ENCODE measurements at regions not wholly inside any gene's neighbourhood (a gene's known extent, or its start where the extent isn't known, plus 50 kb on each side); places are given as distances from the start of the nearest gene placed in this dataset.

DNA sequence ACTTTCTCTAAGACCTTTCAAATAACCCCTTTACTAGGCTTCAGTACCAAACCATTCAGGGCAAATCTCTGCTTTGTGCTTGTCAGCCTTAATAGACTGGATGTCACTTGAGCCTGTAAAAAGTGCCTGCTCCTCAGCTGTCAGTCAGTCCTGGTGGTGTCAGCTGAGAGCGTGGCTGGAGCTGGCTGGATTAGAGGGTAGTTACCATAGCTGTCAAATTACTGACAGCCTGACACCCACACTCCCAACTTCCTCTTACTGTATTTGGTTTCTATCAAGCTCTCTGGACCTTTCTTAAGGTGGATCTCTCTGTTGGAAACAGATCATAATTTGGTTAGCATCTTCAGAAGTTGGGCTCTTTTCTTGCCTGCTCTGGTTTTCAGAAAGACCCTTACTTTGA is 371.4 kb upstream of the ATP5MC3 start:
- ATAC-seq, result no peak
- no peak for DNase-seq (ENCODE audit: missing footprints)
- intact Hi-C loops (cut with DNase I), result no loop called here

- DNase-seq (ENCODE audit: missing footprints) (no peak), ATAC-seq (no peak)
- intact Hi-C loops (cut with DNase I), result no loop called here
Observed at GRCh38 chr2:175540421-175540820, 358.9 kb upstream of the ATP5MC3 start.

DNA sequence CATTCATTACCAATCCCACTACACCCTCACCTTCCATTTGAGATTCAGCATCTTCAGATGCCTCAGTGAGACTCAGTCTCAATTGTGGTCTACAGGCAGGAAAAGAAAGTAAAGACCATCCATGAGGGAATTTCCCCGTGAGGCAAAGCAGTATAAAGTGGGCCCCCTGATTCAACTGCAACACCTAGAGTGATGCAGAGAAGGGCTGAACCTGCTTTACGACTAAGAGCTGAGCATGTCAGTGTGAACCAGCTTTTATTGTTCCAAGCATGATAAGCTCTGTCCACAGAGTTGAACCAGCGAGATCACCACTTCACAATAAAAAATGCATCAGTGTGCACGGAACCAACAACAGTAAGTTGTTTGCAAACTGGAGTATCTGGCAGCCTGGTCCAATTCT is 357.6 kb upstream of the ATP5MC3 start:
- DNase-seq (ENCODE audit: missing footprints), result no peak
- ATAC-seq, result no peak
- intact Hi-C loops (cut with DNase I), result no loop called here

DNA sequence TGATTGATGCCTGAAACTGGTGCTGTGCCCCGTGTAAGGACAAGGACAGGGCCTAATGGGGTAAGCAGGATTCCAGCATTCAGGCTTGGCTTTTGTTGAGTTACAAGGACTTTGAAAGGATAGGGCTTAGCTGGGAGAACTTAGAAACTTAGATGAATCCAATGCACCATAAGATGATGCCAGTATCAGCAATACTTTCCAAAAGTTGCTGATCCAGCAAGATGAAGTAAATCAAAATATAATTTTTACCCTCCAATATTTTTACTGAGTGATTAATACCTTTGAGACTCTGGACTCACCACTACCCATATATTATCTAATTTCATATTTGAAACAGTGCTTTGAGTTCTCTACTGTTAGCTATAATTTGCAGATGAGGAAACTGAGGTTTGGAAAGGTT is 354.5 kb upstream of the ATP5MC3 start:
- DNase-seq (ENCODE audit: missing footprints) (no peak), ATAC-seq (no peak)
- intact Hi-C loops (cut with DNase I), result no loop called here

GRCh38 chr2:175535631-175536030 is 354.1 kb upstream of the ATP5MC3 start:
- intact Hi-C loops (cut with DNase I), result no loop called here
- no peak for DNase-seq (ENCODE audit: missing footprints)
- no peak for ATAC-seq

DNA sequence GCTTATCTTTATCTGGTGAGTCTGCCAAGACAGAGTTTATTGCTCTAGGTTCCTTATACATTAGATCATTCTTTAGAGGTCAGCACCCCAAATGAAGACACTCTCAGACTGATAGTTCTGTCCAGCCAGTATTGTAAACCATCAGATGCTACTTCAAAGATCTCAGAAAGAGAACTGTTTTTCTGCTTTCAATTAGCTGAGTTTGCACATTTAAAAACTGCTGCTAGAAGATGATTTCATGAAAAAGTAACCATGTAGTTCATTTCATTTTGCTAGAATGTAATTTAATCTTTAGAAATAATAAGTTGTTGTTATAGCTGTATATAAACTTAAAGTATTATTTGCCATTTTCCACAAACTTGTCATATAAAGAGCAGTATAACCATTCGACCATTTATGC is 344.5 kb upstream of the ATP5MC3 start:
- ATAC-seq (no peak), DNase-seq (ENCODE audit: missing footprints) (no peak)
- intact Hi-C loops (cut with DNase I), result no loop called here

GRCh38 chr2:175523001-175523400 is 341.5 kb upstream of the ATP5MC3 start:
- no peak for ATAC-seq
- DNase-seq (ENCODE audit: missing footprints), result no peak
- intact Hi-C loops (cut with DNase I), result no loop called here

- ATAC-seq (no peak), DNase-seq (ENCODE audit: missing footprints) (no peak)
- intact Hi-C loops (cut with DNase I), result no loop called here
Observed at GRCh38 chr2:175518206-175518605, 336.7 kb upstream of the ATP5MC3 start.

- intact Hi-C loops (cut with DNase I), result no loop called here
- DNase-seq (ENCODE audit: missing footprints) (no peak), ATAC-seq (no peak)
Observed at GRCh38 chr2:175516555-175516954, 335.0 kb upstream of the ATP5MC3 start.

DNA sequence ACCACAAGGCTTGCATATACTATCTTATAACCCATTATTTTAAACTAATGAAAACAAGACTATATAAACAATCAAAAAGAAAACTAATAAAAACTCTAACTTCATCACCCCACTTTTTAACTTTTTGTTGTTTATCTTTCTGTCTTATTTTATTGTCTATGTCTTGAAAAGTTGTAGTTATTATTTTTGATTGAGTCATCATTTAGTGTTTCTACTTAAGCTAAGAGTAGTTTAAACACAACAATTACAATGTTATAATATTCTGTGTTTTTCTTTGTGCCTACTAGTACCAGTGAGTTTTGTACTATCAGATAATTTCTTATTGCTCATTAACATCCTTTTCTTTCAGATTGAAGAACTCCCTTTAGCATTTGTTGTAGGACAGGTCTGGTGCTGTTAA is 318.7 kb upstream of the ATP5MC3 start:
- intact Hi-C loops (cut with DNase I), result no loop called here
- DNase-seq (ENCODE audit: missing footprints) (no peak), ATAC-seq (no peak)

DNA sequence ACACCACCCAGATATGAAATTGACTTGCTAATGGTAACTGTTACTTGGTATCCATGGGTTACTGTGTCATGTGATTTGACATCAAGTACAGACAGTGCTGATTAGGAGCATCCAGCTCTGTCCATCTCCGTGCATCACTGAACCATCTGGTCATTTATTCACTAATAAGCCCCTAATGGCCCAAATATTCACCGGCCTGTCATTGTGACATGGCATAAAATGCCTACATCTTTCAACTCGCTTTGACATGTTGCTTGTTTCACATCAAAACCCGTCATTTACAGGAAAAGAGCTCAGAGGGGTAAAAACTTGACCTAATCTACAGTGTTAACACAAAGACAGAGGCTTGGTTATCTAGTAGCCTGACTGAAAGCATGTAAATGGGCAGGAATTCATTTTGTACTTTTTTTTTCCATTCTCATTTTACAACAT is 308.9 kb upstream of the ATP5MC3 start:
- intact Hi-C loops (cut with DNase I), result no loop called here
- ATAC-seq (no peak), DNase-seq (ENCODE audit: missing footprints) (no peak)

- no peak for DNase-seq (ENCODE audit: missing footprints)
- no peak for ATAC-seq
- intact Hi-C loops (cut with DNase I), result no loop called here
Observed at GRCh38 chr2:175478096-175478768, 296.7 kb upstream of the ATP5MC3 start.

- DNase-seq (ENCODE audit: missing footprints) (peak; percentile 74), ATAC-seq (peak; percentile 50)
- intact Hi-C loops (cut with DNase I), result no loop called here
Observed at GRCh38 chr2:175476948-175477347, 295.4 kb upstream of the ATP5MC3 start.

- ATAC-seq (peak; percentile 46), DNase-seq (ENCODE audit: missing footprints) (no peak)
- intact Hi-C loops (cut with DNase I), result no loop called here
Observed at GRCh38 chr2:175476374-175476773, 294.9 kb upstream of the ATP5MC3 start.

GRCh38 chr2:175475130-175475529 is 293.6 kb upstream of the ATP5MC3 start:
- intact Hi-C loops (cut with DNase I), result no loop called here
- no peak for ATAC-seq
- DNase-seq (ENCODE audit: missing footprints), result no peak

- ATAC-seq, result no peak
- intact Hi-C loops (cut with DNase I), result no loop called here
- DNase-seq (ENCODE audit: missing footprints), result no peak
Observed at GRCh38 chr2:175468431-175469098, 287.1 kb upstream of the ATP5MC3 start.

DNA sequence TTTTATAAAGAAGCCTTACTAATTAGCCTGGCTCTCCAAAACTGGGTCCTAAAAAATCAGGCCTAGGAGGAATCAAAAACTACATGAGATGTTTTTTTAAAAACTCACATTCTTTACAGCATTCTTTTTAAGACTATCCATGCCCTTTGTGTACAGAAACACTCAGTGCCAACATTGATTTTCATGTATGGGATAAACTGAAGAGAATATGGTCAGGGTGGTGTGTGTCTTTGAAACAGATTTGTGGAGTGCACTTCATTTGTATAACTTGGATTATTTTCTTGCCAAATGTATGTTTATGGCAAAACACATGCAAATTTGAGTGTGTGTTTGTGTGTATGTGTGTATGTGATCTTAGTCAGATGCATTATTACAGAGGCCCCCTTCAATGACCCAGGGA is 283.6 kb upstream of the ATP5MC3 start:
- DNase-seq (ENCODE audit: missing footprints) (no peak), ATAC-seq (no peak)
- intact Hi-C loops (cut with DNase I), result no loop called here

DNA sequence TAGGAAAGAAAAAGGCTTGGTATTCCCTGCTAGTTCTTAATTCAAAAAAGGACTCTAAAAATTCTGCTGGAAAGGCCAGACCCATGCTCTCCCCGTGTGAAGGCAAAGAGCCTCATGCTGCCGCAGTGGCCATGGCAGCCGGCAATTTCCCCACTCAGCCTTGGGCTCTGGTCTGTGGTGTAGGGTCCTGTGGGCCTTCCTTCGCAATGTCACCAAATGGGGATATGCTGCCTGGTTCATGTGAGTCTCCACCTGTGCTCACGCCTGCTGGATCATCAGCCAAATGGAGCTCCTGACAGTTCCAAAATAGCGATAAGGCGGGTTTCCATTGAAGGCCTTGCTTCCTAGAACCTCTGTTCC is 282.8 kb upstream of the ATP5MC3 start:
- no peak for ATAC-seq
- intact Hi-C loops (cut with DNase I), result no loop called here
- no peak for DNase-seq (ENCODE audit: missing footprints)

DNA sequence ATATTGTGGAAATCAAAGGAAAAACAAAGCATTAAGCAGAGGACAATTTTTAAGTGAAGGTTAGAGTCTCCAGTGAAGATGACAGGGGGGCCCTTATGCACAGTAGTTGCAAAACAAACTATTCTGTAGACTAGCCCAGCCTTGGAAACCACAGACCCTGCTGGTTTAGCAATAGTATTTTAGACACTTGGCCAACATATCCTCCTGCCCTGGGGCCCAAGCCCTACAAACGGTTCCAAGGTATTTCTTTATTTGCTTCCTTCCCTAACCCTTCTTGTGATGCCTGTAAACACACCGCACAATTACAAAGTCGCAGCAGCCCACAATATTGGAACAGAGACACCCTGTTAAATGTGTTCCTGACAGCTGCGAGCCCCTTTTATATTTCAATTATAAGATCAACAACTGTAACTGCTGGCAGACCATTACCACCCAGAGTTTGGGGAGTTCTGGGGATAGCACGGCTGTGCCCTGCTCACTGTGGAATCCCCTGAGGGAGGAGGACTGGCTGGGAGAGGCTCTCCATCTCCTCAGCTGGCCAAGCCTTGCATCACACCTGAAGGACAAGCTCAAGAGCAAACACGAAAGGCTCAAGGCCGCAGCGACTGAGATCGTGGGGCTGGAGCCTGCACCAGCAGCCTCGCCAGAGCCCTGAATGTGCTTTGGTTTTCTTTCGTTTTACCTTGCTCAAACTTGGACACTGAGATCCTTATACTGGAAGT is 282.2 kb upstream of the ATP5MC3 start:
- ATAC-seq (no peak), DNase-seq (ENCODE audit: missing footprints) (no peak)
- intact Hi-C loops (cut with DNase I), result no loop called here

GRCh38 chr2:175463169-175463568 is 281.7 kb upstream of the ATP5MC3 start:
- ATAC-seq (no peak), DNase-seq (ENCODE audit: missing footprints) (no peak)
- intact Hi-C loops (cut with DNase I), result no loop called here
